ENCODE measurements at regions not wholly inside any gene's neighbourhood (a gene's known extent, or its start where the extent isn't known, plus 50 kb on each side); places are given as distances from the start of the nearest gene placed in this dataset.

DNA sequence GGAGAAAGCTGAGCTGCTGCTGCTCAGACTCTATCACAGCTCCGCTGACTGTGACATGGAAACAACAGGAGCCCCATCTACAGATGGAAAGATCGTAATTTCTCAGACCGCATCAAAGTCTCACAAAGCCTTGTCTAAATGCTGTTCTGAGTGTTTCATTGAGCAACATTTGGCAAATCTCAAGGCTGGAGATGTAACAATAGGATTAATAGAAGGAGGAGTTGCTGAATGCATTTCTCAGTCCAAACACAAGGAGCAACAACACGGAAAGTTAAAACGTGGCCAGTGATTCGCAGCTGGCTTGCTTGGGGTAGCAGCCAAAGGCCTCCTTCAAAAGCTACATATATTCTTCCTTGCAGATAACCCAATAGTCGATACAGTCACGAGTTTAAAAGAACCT, 55.7 kb downstream of the MRPL57 start:
- TF ChIP-seq, protein P1, sequence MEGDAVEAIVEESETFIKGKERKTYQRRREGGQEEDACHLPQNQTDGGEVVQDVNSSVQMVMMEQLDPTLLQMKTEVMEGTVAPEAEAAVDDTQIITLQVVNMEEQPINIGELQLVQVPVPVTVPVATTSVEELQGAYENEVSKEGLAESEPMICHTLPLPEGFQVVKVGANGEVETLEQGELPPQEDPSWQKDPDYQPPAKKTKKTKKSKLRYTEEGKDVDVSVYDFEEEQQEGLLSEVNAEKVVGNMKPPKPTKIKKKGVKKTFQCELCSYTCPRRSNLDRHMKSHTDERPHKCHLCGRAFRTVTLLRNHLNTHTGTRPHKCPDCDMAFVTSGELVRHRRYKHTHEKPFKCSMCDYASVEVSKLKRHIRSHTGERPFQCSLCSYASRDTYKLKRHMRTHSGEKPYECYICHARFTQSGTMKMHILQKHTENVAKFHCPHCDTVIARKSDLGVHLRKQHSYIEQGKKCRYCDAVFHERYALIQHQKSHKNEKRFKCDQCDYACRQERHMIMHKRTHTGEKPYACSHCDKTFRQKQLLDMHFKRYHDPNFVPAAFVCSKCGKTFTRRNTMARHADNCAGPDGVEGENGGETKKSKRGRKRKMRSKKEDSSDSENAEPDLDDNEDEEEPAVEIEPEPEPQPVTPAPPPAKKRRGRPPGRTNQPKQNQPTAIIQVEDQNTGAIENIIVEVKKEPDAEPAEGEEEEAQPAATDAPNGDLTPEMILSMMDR (IDR thresholded peaks at IDR 0.05; ENCODE audit: low read length): no peak
- TF ChIP-seq EZH2 (optimal IDR thresholded peaks at IDR 0.05; ENCODE audit: low read depth, low read length) (no peak), EZH2phosphoT487 (IDR thresholded peaks at IDR 0.05; ENCODE audit: low read length) (no peak)
